Right lobe of liver (tissue), 6 donors: ENCODE measurements at regions not wholly inside any gene's neighbourhood (a gene's known extent, or its start where the extent isn't known, plus 50 kb on each side); places are given as distances from the start of the nearest gene placed in this dataset.
"Not testable (repeated sequence)": the region's sequence is repeated elsewhere in the genome, so short reads cannot be mapped to it uniquely, and the experiment has no call there.

Source experiments
- ATAC-seq, 4 donors: fragments of 200-7000 bp; cut with Tn5 transposase; one replicate each; pipeline ENCODE4 v1.9.1; 2020; ENCODE audit warnings: mild to moderate bottlenecking in 4 of 4, moderate library complexity in 4 of 4
- DNase-seq, 3 donors: peaks; one replicate each; pipeline ENCODE4 v3.0.0-alpha.2; 2020
- H3K27ac ChIP-seq, 3 donors: fragments of 200-600 bp; one replicate each; pipeline ENCODE4 v1.8.0; 2022
- H3K27me3 ChIP-seq, 2 donors: fragments of 200-600 bp; one replicate each; pipeline ENCODE4 v1.8.0; 2022
- H3K36me3 ChIP-seq, 4 donors: fragments of 200-600 bp; sonication (generic) in 1 of 4; one replicate each; pipeline versions ENCODE4 v1.5.1 to v1.8.0; 2017 to 2022; ENCODE audit warnings: control low read depth in 1 of 4
- H3K4me1 ChIP-seq, 4 donors: fragments of 200-600 bp; sonication (generic) in 1 of 4; one replicate each; pipeline versions ENCODE4 v1.5.1 to v1.8.0; 2017 to 2022; ENCODE audit warnings: control low read depth in 1 of 4
- H3K4me3 ChIP-seq, 3 donors: fragments of 200-600 bp; one replicate each; pipeline ENCODE4 v1.8.0; 2022
- H3K9me3 ChIP-seq, 4 donors: fragments of 200-600 bp; sonication (generic) in 1 of 4; one replicate each; pipeline versions ENCODE4 v1.5.1 to v1.8.0; 2017 to 2022; ENCODE audit warnings: control low read depth in 1 of 4
- POLR2A ChIP-seq: fragments of 450-650 bp; IDR thresholded peaks from one replicate; pipeline ENCODE4 v1.6.1; 2017; ENCODE audit warnings: antibody characterized with exemption, mild to moderate bottlenecking
- WGBS: methylation state at CpG from one replicate; pipeline ENCODE4 v1.1.6; 2018; ENCODE audit warnings: low coverage, low lambda C conversion rate; ENCODE audit not compliant: insufficient coverage; ENCODE audit errors: missing lambda C conversion rate; 5-methylcytosine and 5-hydroxymethylcytosine counted together
- intact Hi-C, 2 donors: fragments of 100-400 bp; cut with DNase I; formaldehyde crosslinking; loops; one replicate each; pipeline versions ENCODE4 v1.11.2 to v1.14.1; 2022
- TF ChIP-seq, protein P1 (sequence below), 4 donors: fragments of 200-600 bp in 3 of 4; fragments of 450-650 bp in 1 of 4; IDR thresholded peaks; one replicate each; pipeline versions ENCODE4 v1.5.1 to v1.8.0; 2016 to 2022; ENCODE audit warnings: antibody characterized with exemption in 4 of 4, mild to moderate bottlenecking in 2 of 4
- donor health status: DM: no; HTN: yes; CAD: no.
- donor health status: DM: no; HTN: no; CAD: no.
- donor health status: DM: no; HTN: no; CAD: no.
- donor health status: DM: no; HTN: yes; CAD: no.
- donor health status: DM: no; HTN: yes; CAD: no.

DNA sequence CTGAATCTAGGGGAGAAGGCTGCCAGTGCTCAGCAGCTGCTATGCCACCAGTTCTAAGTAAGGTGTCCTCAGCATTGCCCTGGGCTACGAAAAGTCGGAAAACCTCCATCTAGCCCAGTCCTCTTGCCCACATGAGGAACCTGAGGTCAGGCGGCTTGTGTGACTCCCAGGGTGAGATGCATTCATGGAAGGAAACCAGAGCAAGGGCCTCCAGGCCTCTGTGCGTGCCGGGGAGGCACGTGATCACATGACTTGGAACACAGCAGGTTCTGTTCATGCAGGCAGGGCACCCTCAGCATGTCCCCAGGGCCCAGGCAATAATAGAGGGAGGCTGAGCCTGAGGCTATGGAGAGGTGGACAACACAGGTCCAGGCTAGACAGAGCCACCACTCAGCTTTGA lies 312.5 kb upstream of the DUSP10 start:
- Histone ChIP-seq H3K36me3 (no peaks in the 10 kb centered on the region), H3K27me3 (no peaks in the 10 kb centered on the region), H3K9me3 (no peaks in the 10 kb centered on the region), H3K27ac (peak overlapping the region in 1 of 3 donors; percentile 13), H3K4me1 (peaks cover 0 to 28% (median 13%) of the 10 kb centered on the region in 4 donors), H3K4me3 (no peak overlapping the region)
- no peak for TF ChIP-seq POLR2A
- TF ChIP-seq, protein P1, sequence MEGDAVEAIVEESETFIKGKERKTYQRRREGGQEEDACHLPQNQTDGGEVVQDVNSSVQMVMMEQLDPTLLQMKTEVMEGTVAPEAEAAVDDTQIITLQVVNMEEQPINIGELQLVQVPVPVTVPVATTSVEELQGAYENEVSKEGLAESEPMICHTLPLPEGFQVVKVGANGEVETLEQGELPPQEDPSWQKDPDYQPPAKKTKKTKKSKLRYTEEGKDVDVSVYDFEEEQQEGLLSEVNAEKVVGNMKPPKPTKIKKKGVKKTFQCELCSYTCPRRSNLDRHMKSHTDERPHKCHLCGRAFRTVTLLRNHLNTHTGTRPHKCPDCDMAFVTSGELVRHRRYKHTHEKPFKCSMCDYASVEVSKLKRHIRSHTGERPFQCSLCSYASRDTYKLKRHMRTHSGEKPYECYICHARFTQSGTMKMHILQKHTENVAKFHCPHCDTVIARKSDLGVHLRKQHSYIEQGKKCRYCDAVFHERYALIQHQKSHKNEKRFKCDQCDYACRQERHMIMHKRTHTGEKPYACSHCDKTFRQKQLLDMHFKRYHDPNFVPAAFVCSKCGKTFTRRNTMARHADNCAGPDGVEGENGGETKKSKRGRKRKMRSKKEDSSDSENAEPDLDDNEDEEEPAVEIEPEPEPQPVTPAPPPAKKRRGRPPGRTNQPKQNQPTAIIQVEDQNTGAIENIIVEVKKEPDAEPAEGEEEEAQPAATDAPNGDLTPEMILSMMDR (IDR thresholded peaks at IDR 0.05), result no peak
- no CpG with 5 or more reads among the region's 6 CpGs for WGBS
- intact Hi-C loops, result no loop called here
- ATAC-seq (no peak), DNase-seq (no peak)

DNA sequence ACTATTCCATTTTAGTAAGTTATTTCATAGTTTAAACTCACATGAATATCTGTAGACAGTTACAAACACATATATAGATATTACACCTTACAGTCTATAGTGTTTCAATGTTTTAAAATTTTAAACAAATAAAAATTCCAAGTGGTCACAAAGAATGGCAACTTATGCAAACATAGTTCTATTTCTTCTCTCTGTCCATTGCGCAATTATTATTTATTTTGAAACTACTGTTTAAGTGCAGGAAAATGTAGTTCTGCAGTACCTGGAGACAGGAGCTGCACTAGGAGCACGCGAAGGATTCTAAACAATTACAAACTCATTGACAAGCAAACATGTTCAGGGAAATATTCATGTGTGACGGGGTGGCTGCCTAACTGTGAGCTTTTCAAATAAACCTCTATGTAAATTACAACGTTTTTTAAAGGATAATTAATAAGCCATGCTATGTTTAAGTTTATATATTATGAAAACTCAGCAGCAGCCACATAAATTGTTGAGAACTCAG lies 312.0 kb upstream of the DUSP10 start:
- Histone ChIP-seq H3K36me3 (no peaks in the 10 kb centered on the region), H3K27ac (peak overlapping the region in 1 of 3 donors; percentile 13), H3K4me1 (peaks cover 0 to 24% (median 11%) of the 10 kb centered on the region in 4 donors), H3K9me3 (no peaks in the 10 kb centered on the region), H3K4me3 (no peak overlapping the region), H3K27me3 (no peaks in the 10 kb centered on the region)
- DNase-seq, result no peak
- ATAC-seq, result peak in 2 of 4 donors; percentile 18 to 24
- intact Hi-C loops, result no loop called here
- TF ChIP-seq POLR2A, result no peak
- TF ChIP-seq, protein P1 (IDR thresholded peaks at IDR 0.05), result no peak
- WGBS, result 38% methylated on average over 5 of the region's 5 CpGs

DNA sequence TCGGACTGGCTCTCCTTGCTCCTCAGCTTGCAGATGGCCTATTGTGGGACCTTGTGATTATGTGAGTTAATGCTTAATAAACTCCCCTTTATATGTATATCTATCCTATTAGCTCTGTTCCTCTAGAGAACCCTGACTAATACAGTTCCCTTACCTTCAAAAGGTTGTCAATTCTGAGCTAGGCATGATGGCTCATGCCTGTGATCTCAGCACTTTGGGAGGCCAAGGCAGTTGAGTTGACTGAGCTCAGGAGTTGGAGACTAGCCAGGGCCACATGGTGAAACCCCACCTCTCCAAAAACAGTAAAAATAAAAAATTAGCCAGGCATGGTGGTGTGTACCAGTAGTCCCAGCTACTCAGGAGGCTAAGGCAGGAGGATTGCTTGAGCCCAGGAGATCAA lies 309.4 kb upstream of the DUSP10 start:
- intact Hi-C loops, result not testable (repeated sequence)
- WGBS, result 100% methylated on average over 1 of the region's 1 CpG

DNA sequence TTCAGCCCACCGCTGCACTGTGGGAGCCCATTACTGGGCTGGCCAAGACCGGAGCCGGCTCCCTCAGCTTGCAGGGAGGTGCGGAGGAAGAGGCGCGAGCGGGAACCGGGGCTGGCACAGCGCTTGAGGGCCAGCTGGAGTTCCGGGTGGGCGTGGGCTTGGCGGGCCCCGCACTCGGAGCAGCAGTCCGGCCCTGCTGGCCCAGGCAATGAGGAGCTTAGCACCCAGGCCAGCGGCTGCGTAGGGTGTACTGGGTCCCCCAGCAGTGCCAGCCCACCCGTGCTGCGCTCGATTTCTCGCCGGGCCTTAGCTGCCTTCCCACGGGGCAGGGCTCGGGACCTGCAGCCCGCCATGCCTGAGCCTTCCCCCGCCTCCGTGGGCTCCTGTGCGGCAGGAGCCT lies 307.8 kb upstream of the DUSP10 start:
- intact Hi-C loops, ATAC-seq, H3K36me3 ChIP-seq, H3K4me3 ChIP-seq, H3K9me3 ChIP-seq, H3K27ac ChIP-seq, DNase-seq, H3K27me3 ChIP-seq: not testable (repeated sequence)
- peaks cover 0 to 15% (median 5%) of the 10 kb centered on the region in 4 donors for H3K4me1 ChIP-seq
- no CpG with 5 or more reads among the region's 28 CpGs for whole genome bisulfite sequencing

More for the DNA sequence above, 309.4 kb upstream of the DUSP10 start:
- not testable (repeated sequence) for ATAC-seq, H3K27ac ChIP-seq, H3K9me3 ChIP-seq, H3K4me3 ChIP-seq, H3K27me3 ChIP-seq, H3K36me3 ChIP-seq, DNase-seq
- peaks cover 0 to 15% (median 5%) of the 10 kb centered on the region in 4 donors for H3K4me1 ChIP-seq

DNA sequence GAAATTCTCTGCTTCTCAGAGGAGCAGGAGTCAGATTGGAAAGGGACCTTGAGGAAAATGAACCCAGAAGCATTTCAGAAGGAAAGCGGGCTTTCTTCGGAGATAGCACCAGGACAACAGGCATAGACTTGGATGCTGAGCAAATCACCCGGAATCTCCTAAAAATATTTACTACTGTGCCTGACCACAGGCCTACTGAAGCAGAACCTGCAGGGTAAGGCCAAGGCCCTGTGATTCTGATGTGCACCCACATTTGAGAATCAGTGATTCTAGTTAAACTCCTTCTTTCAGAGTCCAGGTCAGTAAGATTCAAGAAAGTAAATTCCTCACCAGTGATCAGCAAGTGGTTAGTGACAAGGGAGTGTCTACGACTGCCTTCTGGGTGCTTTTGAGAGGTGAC lies 307.3 kb upstream of the DUSP10 start:
- H3K4me3 ChIP-seq, result no peak overlapping the region
- intact Hi-C loops, result no loop called here
- TF ChIP-seq, protein P1 (IDR thresholded peaks at IDR 0.05), result no peak
- TF ChIP-seq POLR2A, result no peak
- no peaks in the 10 kb centered on the region for H3K36me3 ChIP-seq
- H3K27ac ChIP-seq, result no peak overlapping the region
- no peaks in the 10 kb centered on the region for H3K9me3 ChIP-seq
- WGBS, result 75% methylated on average over 3 of the region's 4 CpGs
- H3K27me3 ChIP-seq, result no peaks in the 10 kb centered on the region
- no peak for ATAC-seq
- peaks cover 0 to 12% (median 4%) of the 10 kb centered on the region in 4 donors for H3K4me1 ChIP-seq
- no peak for DNase-seq
